OCI-LY3 (cell line): ENCODE measurements at regions not wholly inside any gene's neighbourhood (a gene's known extent, or its start where the extent isn't known, plus 50 kb on each side); places are given as distances from the start of the nearest gene placed in this dataset.

ENCODE experiments used
- H2AFZ ChIP-seq: fragments of 200-600, 300-600 bp; shearing (Covaris generic); 2 replicates; pipeline ENCODE4 v1.6.0; 2014; ENCODE audit warnings: antibody characterized with exemption, low read depth, low read length
- H3K27ac ChIP-seq: fragments of 200-600, 300-600 bp; sonication (generic); 2 replicates; pipeline ENCODE4 v1.5.1; 2014; ENCODE audit warnings: mild to moderate bottlenecking, low read length, moderate library complexity, mixed read lengths
- H3K27me3 ChIP-seq: fragments of 200-600, 300-600 bp; sonication (generic); 2 replicates; pipeline ENCODE4 v1.6.1; 2014; ENCODE audit warnings: low read depth, low read length, mixed read lengths
- H3K36me3 ChIP-seq: fragments of 200-600, 300-600 bp; sonication (generic); replicated peaks from 2 replicates; pipeline ENCODE3; 2014; ENCODE audit warnings: low read depth, low read length, mixed read lengths
- H3K4me1 ChIP-seq: fragments of 300-600, 200-600 bp; sonication (generic); 2 replicates; pipeline ENCODE4 v1.6.1; 2014; ENCODE audit warnings: low read length, mixed read lengths
- H3K4me2 ChIP-seq: fragments of 200-600, 300-600 bp; sonication (generic); 2 replicates; pipeline ENCODE4 v1.6.1; 2014; ENCODE audit warnings: low read length, mixed read lengths
- H3K4me3 ChIP-seq: fragments of 300-600, 200-600 bp; sonication (generic); 2 replicates; pipeline ENCODE4 v1.5.1; 2014; ENCODE audit warnings: antibody characterized with exemption, mild to moderate bottlenecking, low read length, moderate library complexity
- H3K79me2 ChIP-seq: fragments of 300-600, 200-600 bp; shearing (Covaris generic); 2 replicates; pipeline ENCODE4 v1.6.1; 2014; ENCODE audit warnings: mild to moderate bottlenecking, low read length, mixed read lengths
- H3K9ac ChIP-seq: fragments of 300-600, 200-600 bp; shearing (Covaris generic); 2 replicates; pipeline ENCODE4 v1.6.0; 2014; ENCODE audit warnings: mild to moderate bottlenecking, low read length, moderate library complexity
- H3K9me3 ChIP-seq: fragments of 200-600, 300-600 bp; shearing (Covaris generic); 2 replicates; pipeline ENCODE4 v1.6.1; 2014; ENCODE audit warnings: low read length, mixed read lengths; ENCODE audit not compliant: insufficient read depth
- H4K20me1 ChIP-seq: fragments of 200-600, 300-600 bp; sonication (generic); 2 replicates; pipeline ENCODE4 v1.6.1; 2016; ENCODE audit warnings: low read length, mixed read lengths; ENCODE audit not compliant: insufficient read depth
- CTCF ChIP-seq: fragments of 200-600, 300-600 bp; sonication (generic); IDR thresholded peaks from 2 replicates; pipeline ENCODE4 v1.5.1; 2014; ENCODE audit warnings: antibody characterized with exemption, low read length, low read depth
- EZH2phosphoT487 ChIP-seq: fragments of 200-600 bp; shearing (Covaris generic); IDR thresholded peaks from 2 replicates; pipeline ENCODE4 v1.6.1; 2018; ENCODE audit warnings: antibody characterized with exemption, mixed run types, low read depth

GRCh38 chr20:2236256-2236655 is 59.5 kb upstream of the TGM3 start:
- TF ChIP-seq CTCF: no peak
- no peak for TF ChIP-seq EZH2phosphoT487
- Histone ChIP-seq H3K27me3 (no peaks in the 10 kb centered on the region), H3K9ac (no peak overlapping the region), H3K9me3 (no peaks in the 10 kb centered on the region), H3K4me3 (no peak overlapping the region), H3K27ac (no peak overlapping the region), H3K4me1 (peaks cover 22% of the 10 kb centered on the region), H3K4me2 (no peak overlapping the region), H3K36me3 (no peaks in the 10 kb centered on the region), H4K20me1 (no peaks in the 10 kb centered on the region), H2AFZ (no peak overlapping the region), H3K79me2 (no peaks in the 10 kb centered on the region)

- H3K4me2 ChIP-seq: no peak overlapping the region
- no peaks in the 10 kb centered on the region for H3K9me3 ChIP-seq
- no peak overlapping the region for H3K27ac ChIP-seq
- H3K27me3 ChIP-seq: no peaks in the 10 kb centered on the region
- no peak overlapping the region for H2AFZ ChIP-seq
- no peaks in the 10 kb centered on the region for H3K79me2 ChIP-seq
- H3K4me1 ChIP-seq: peaks cover 22% of the 10 kb centered on the region
- H3K9ac ChIP-seq: no peak overlapping the region
- no peak overlapping the region for H3K4me3 ChIP-seq
- H3K36me3 ChIP-seq: no peaks in the 10 kb centered on the region
- TF ChIP-seq CTCF (peak; percentile 37; the same call in 1 of the 2 replicates), EZH2phosphoT487 (no peak)
- no peaks in the 10 kb centered on the region for H4K20me1 ChIP-seq
Observed at GRCh38 chr20:2237059-2237458, 58.7 kb upstream of the TGM3 start.

GRCh38 chr20:2238601-2239000 is 57.2 kb upstream of the TGM3 start:
- Histone ChIP-seq H3K79me2 (no peaks in the 10 kb centered on the region), H3K9me3 (no peaks in the 10 kb centered on the region), H3K27me3 (no peaks in the 10 kb centered on the region), H3K36me3 (no peaks in the 10 kb centered on the region), H3K27ac (no peak overlapping the region), H4K20me1 (no peaks in the 10 kb centered on the region), H3K9ac (no peak overlapping the region), H2AFZ (no peak overlapping the region), H3K4me1 (peaks cover 22% of the 10 kb centered on the region), H3K4me2 (no peak overlapping the region), H3K4me3 (no peak overlapping the region)
- no peak for TF ChIP-seq CTCF
- no peak for TF ChIP-seq EZH2phosphoT487

GRCh38 chr20:2240835-2241234 is 55.0 kb upstream of the TGM3 start:
- Histone ChIP-seq H4K20me1 (no peaks in the 10 kb centered on the region), H3K27ac (no peak overlapping the region), H3K36me3 (no peaks in the 10 kb centered on the region), H3K79me2 (no peaks in the 10 kb centered on the region), H3K4me3 (no peak overlapping the region), H3K4me2 (peak overlapping the region; percentile 55), H3K9ac (no peak overlapping the region), H3K27me3 (no peaks in the 10 kb centered on the region), H3K9me3 (no peaks in the 10 kb centered on the region), H3K4me1 (peaks cover 29% of the 10 kb centered on the region), H2AFZ (no peak overlapping the region)
- TF ChIP-seq EZH2phosphoT487 (no peak), CTCF (no peak)
